NCI-H524 (cell line): ENCODE measurements at regions not wholly inside any gene's neighbourhood (a gene's known extent, or its start where the extent isn't known, plus 50 kb on each side); places are given as distances from the start of the nearest gene placed in this dataset.
"Not testable (repeated sequence)": the region's sequence is repeated elsewhere in the genome, so short reads cannot be mapped to it uniquely, and the experiment has no call there.

Source experiments
- DNase-seq, 2 experiments: peaks; one replicate each; lab custom pipeline; 2025; lab: John Stamatoyannopoulos, UW

GRCh38 chr12:102298022-102298421 is 100.4 kb upstream of the PMCH start:
- no peak for DNase-seq

- no peak for DNase-seq
Observed at GRCh38 chr12:102297412-102297811, 99.8 kb upstream of the PMCH start.

- no peak for DNase-seq
Observed at GRCh38 chr12:102294568-102294967, 96.9 kb upstream of the PMCH start.

GRCh38 chr12:102291498-102292440 is 94.1 kb upstream of the PMCH start:
- not testable (repeated sequence) for DNase-seq

- not testable (repeated sequence) for DNase-seq
Observed at GRCh38 chr12:102289702-102290101, 92.1 kb upstream of the PMCH start.

- peak in 1 of 2 experiments; percentile 33 for DNase-seq
Observed at GRCh38 chr12:102281231-102281630, 83.6 kb upstream of the PMCH start.

GRCh38 chr12:102255687-102256086 is 58.1 kb upstream of the PMCH start:
- not testable (repeated sequence) for DNase-seq

- not testable (repeated sequence) for DNase-seq
Observed at GRCh38 chr12:102251005-102251404, 53.4 kb upstream of the PMCH start.

GRCh38 chr12:102249079-102249841 is 51.6 kb upstream of the PMCH start:
- peak; percentile 0 to 24 for DNase-seq
